Colonic mucosa (tissue), 4 donors: ENCODE measurements at regions not wholly inside any gene's neighbourhood (a gene's known extent, or its start where the extent isn't known, plus 50 kb on each side); places are given as distances from the start of the nearest gene placed in this dataset.

Experiments used
- DNase-seq: peaks from one replicate; pipeline ENCODE4 v3.0.0-alpha.2; 2020
- H3K27ac ChIP-seq: fragments of 200-600 bp; one replicate; pipeline ENCODE4 v1.8.0; 2021
- H3K27me3 ChIP-seq: fragments of 200-600 bp; one replicate; pipeline ENCODE4 v1.8.0; 2021
- H3K36me3 ChIP-seq: fragments of 200-600 bp; one replicate; pipeline ENCODE4 v1.8.0; 2021
- H3K4me1 ChIP-seq: fragments of 200-600 bp; one replicate; pipeline ENCODE4 v1.8.0; 2021; ENCODE audit warnings: mild to moderate bottlenecking
- H3K4me3 ChIP-seq: fragments of 200-600 bp; one replicate; pipeline ENCODE4 v1.8.0; 2021
- H3K9ac ChIP-seq, 2 donors: one replicate each; pipeline ENCODE4 v1.7.0; 2013; ENCODE audit warnings: control low read depth in 2 of 2, low read depth in 2 of 2, low read length in 2 of 2
- H3K9me3 ChIP-seq: fragments of 200-600 bp; one replicate; pipeline ENCODE4 v1.8.0; 2021
- intact Hi-C: fragments of 100-400 bp; cut with DNase I; formaldehyde crosslinking; loops from one replicate; pipeline ENCODE4 v1.14.1; 2022
- TF ChIP-seq, protein P1 (sequence below): fragments of 200-600 bp; IDR thresholded peaks from one replicate; pipeline ENCODE4 v1.8.0; 2022; ENCODE audit warnings: antibody characterized with exemption, mild to moderate bottlenecking
- donor health status: healthy.
- donor health status: DM: no; HTN: no; CAD: no.
- donor health status: DM: no; HTN: no; CAD: no.

DNA sequence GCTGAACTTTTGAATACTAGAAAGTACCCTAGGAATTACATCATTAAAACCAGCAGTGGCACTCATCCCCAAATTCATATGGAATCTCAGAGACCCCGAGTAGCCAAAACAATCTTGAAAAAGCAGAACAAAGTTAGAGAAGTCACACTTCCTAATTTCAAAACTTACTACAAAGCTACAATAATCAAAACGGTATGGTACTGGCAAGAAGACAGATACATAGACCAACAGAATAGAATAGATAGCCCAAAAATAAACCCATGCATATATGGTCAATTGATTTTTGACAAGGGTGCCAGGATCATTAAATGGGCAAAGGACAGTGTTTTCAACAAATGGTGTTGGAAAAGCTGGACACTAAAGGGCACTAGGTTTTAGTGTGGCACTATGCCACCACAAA is 176.0 kb upstream of the NDUFV2 start:
- no peak for DNase-seq
- no peaks in the 10 kb centered on the region for H3K27me3 ChIP-seq
- H3K9me3 ChIP-seq: no peaks in the 10 kb centered on the region
- no peak overlapping the region for H3K27ac ChIP-seq
- H3K36me3 ChIP-seq: no peaks in the 10 kb centered on the region
- H3K4me3 ChIP-seq: no peak overlapping the region
- no peak overlapping the region for H3K9ac ChIP-seq
- H3K4me1 ChIP-seq: no peaks in the 10 kb centered on the region
- TF ChIP-seq, protein P1, sequence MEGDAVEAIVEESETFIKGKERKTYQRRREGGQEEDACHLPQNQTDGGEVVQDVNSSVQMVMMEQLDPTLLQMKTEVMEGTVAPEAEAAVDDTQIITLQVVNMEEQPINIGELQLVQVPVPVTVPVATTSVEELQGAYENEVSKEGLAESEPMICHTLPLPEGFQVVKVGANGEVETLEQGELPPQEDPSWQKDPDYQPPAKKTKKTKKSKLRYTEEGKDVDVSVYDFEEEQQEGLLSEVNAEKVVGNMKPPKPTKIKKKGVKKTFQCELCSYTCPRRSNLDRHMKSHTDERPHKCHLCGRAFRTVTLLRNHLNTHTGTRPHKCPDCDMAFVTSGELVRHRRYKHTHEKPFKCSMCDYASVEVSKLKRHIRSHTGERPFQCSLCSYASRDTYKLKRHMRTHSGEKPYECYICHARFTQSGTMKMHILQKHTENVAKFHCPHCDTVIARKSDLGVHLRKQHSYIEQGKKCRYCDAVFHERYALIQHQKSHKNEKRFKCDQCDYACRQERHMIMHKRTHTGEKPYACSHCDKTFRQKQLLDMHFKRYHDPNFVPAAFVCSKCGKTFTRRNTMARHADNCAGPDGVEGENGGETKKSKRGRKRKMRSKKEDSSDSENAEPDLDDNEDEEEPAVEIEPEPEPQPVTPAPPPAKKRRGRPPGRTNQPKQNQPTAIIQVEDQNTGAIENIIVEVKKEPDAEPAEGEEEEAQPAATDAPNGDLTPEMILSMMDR: no peak
- intact Hi-C loops: no loop called here

DNA sequence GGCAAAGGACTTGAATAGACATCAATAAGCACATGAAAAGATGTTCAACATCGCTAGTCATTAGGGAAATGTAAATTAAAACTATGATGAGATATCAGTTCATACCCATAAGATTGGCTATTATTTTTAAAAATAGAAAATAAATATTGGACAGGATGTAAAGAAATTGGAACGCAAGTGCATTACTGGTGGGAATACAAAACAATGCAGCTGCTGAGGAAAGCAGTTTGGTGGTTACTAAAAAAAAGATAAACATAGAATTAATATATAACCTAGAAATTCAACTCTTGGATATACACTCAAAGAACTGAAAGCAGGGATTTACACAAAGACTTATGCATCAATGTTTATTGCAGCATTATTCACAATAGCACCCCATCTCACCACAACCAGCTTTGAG is 174.5 kb upstream of the NDUFV2 start:
- intact Hi-C loops: no loop called here
- no peaks in the 10 kb centered on the region for H3K27me3 ChIP-seq
- H3K4me1 ChIP-seq: no peaks in the 10 kb centered on the region
- no peak for DNase-seq
- H3K9ac ChIP-seq: no peak overlapping the region
- H3K9me3 ChIP-seq: no peaks in the 10 kb centered on the region
- H3K4me3 ChIP-seq: no peak overlapping the region
- TF ChIP-seq, protein P1: no peak
- no peaks in the 10 kb centered on the region for H3K36me3 ChIP-seq
- no peak overlapping the region for H3K27ac ChIP-seq

DNA sequence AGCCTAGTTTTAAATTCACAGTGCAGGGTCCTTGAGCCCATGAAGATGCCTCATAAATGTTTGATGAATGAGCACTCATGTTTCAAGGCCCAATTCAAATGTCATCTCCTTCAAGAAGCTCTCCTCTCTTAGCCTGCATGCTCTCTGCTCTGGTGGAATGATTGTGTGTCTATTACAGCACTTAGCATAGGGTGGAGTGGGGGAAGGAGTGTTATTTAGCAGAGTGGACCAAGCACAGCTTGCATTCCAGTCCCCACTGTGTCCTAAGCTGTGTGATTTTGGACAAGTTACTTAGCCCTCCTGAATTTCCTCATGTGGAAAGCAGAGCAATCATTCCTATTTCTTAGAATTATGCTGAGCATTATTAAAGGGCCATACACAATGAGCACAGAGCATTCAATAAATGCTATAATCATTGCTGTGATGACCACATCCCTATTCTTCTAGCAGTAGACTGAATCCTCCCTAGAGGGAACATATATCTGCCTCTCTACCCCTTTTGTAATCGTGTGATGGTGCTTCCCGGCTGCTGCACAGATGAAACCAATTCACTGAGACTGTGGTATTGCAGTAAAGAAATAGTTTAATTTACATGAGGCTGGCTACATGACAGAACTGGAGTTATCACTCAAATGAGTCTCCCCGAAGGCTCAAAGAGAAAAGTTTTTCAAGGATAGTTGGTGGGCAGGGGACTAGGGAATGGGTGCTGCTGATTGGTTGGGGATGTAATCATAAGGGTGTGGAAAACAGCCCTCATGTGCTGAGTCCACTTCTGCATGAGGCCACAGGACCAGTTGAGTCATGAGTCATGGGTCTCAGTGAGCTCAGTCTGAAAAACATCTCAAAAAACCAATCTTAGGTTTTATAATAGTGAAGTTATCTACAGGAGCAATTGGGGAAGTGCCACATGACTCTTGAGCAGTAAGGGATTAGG is 173.4 kb upstream of the NDUFV2 start:
- Histone ChIP-seq H3K4me1 (no peaks in the 10 kb centered on the region), H3K9ac (no peak overlapping the region), H3K4me3 (no peak overlapping the region), H3K9me3 (no peaks in the 10 kb centered on the region), H3K36me3 (no peaks in the 10 kb centered on the region), H3K27me3 (no peaks in the 10 kb centered on the region), H3K27ac (no peak overlapping the region)
- DNase-seq: no peak
- TF ChIP-seq, protein P1: no peak
- intact Hi-C loops: no loop called here

DNA sequence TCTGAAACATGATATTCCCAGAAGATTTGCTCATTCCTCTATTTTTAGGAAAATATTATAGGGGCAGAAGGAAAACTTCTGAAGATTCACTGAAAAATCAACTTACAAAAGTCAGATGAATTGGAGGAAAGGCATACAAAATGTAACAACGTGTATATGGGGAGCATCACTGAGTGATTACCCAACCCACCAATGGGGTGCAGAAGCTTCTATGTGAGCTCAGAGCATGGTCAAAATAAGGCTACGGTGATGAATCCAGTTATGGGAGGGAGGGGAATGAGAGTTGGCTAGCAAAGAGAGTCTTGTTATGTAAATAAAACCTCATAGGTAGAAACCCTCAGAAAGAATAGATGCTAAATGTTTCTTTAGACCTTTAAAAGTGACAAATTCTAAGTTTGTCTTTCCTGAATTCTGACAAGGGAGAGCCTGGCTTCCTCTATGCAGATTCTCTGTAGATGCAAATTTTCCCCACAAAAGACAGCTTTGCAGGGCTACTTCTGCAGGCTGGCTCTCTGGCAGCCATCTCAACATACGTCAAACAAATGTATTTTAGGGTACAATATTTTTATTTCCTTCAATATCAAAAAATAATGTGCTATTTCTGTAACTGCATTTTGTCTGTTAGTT is 171.4 kb upstream of the NDUFV2 start:
- H3K4me3 ChIP-seq: no peak overlapping the region
- no peak for DNase-seq
- TF ChIP-seq, protein P1: no peak
- no peaks in the 10 kb centered on the region for H3K36me3 ChIP-seq
- intact Hi-C loops: no loop called here
- H3K9ac ChIP-seq: no peak overlapping the region
- no peaks in the 10 kb centered on the region for H3K9me3 ChIP-seq
- no peak overlapping the region for H3K27ac ChIP-seq
- H3K4me1 ChIP-seq: no peaks in the 10 kb centered on the region
- no peaks in the 10 kb centered on the region for H3K27me3 ChIP-seq

DNA sequence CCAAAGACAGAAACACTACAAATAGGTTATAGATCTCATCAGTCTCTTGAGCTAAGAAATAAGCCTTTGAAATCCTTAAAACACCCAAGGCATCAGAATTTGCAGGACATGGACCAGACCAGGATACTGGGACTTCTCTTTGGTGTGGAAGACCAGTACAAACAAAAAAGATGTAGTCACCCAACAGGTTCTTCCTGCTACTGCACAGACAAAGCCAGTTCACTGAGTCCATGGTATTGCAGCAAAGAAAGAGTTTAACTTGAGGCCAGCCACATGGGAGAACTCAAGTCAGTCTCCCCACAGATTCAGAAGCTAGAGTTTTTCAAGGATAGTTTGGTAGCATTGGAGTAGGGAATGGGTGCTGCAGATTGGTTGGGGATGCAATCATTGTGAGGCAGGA is 169.6 kb upstream of the NDUFV2 start:
- H3K4me3 ChIP-seq: no peak overlapping the region
- H3K36me3 ChIP-seq: no peaks in the 10 kb centered on the region
- no peak overlapping the region for H3K27ac ChIP-seq
- H3K4me1 ChIP-seq: no peaks in the 10 kb centered on the region
- H3K9ac ChIP-seq: no peak overlapping the region
- no peak for DNase-seq
- H3K9me3 ChIP-seq: no peaks in the 10 kb centered on the region
- intact Hi-C loops: no loop called here
- no peaks in the 10 kb centered on the region for H3K27me3 ChIP-seq
- TF ChIP-seq, protein P1: no peak
